ENCODE measurements at regions not wholly inside any gene's neighbourhood (a gene's known extent, or its start where the extent isn't known, plus 50 kb on each side); places are given as distances from the start of the nearest gene placed in this dataset.

DNA sequence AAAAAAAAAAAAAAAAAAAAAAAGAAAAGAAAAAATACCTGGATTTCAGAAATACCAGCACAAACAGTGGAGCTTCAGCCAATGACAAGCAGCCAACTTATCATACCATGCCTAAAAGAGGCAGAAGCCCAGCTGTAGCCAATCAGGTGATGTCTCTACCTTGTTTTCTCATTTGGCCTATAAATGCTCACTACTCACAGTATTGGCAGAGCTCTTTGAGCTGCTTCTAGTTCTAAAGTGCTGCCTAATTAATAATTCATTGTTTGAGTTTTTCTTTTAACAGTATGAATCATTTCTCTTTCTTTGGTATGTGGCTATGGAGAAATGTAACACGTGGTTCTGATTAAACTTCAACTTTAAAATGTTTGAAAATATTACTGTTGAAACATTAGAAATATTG is 188.8 kb upstream of the TECRL start:
- TF ChIP-seq, protein P1, sequence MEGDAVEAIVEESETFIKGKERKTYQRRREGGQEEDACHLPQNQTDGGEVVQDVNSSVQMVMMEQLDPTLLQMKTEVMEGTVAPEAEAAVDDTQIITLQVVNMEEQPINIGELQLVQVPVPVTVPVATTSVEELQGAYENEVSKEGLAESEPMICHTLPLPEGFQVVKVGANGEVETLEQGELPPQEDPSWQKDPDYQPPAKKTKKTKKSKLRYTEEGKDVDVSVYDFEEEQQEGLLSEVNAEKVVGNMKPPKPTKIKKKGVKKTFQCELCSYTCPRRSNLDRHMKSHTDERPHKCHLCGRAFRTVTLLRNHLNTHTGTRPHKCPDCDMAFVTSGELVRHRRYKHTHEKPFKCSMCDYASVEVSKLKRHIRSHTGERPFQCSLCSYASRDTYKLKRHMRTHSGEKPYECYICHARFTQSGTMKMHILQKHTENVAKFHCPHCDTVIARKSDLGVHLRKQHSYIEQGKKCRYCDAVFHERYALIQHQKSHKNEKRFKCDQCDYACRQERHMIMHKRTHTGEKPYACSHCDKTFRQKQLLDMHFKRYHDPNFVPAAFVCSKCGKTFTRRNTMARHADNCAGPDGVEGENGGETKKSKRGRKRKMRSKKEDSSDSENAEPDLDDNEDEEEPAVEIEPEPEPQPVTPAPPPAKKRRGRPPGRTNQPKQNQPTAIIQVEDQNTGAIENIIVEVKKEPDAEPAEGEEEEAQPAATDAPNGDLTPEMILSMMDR (IDR thresholded peaks at IDR 0.05; ENCODE audit: low read depth, low read length): no peak
- no peak for TF ChIP-seq EZH2phosphoT487 (IDR thresholded peaks at IDR 0.05; ENCODE audit: low read depth)
